A549 (cell line): ENCODE measurements at regions not wholly inside any gene's neighbourhood (a gene's known extent, or its start where the extent isn't known, plus 50 kb on each side); places are given as distances from the start of the nearest gene placed in this dataset.

ENCODE experiments used
- BHLHE40 ChIP-seq: IDR thresholded peaks from 2 replicates; pipeline ENCODE4 v1.6.1; 2012; ENCODE audit warnings: low read depth, low read length, inconsistent platforms
- CEBPB ChIP-seq, 2 experiments: fragments of >200 bp in 1 of 2; sonication (Bioruptor Twin) in 1 of 2; formaldehyde crosslinking in 1 of 2; IDR thresholded peaks; 2 replicates each; pipeline ENCODE4 v1.6.1; 2012 to 2016
- CHD2 ChIP-seq: fragments of 150-350 bp; IDR thresholded peaks from 2 replicates; pipeline ENCODE4 v1.6.1; 2014; ENCODE audit warnings: low read length; ENCODE audit not compliant: partially characterized antibody
- EP300 ChIP-seq, 2 experiments: fragments of >200 bp; sonication (Bioruptor Twin); formaldehyde crosslinking; IDR thresholded peaks; 2 replicates in 1 of 2; 3 replicates in 1 of 2; pipeline ENCODE4 v1.6.1; 2016 to 2017
- ESRRA ChIP-seq: fragments of 150-350 bp; IDR thresholded peaks from 2 replicates; pipeline ENCODE4 v1.6.1; 2014; ENCODE audit warnings: mild to moderate bottlenecking, low read length, borderline replicate concordance
- KDM5A ChIP-seq: fragments of 200-600 bp; sonication (generic); IDR thresholded peaks from 2 replicates; pipeline ENCODE4 v1.6.1; 2016; ENCODE audit warnings: antibody characterized with exemption, mild to moderate bottlenecking
- NFE2L2 ChIP-seq: fragments of 150-350 bp; conservative IDR thresholded peaks from 2 replicates; pipeline ENCODE4 v1.6.1; 2014; ENCODE audit warnings: low read length
- NPAS2 ChIP-seq: fragments of 250-450 bp; sonication (Bioruptor Pico); IDR thresholded peaks from 2 replicates; pipeline ENCODE4 v1.8.0; 2022; ENCODE audit warnings: mild to moderate bottlenecking, moderate library complexity, borderline replicate concordance
- POLR2A ChIP-seq: IDR thresholded peaks from 2 replicates; pipeline ENCODE4 v1.6.1; 2012; ENCODE audit warnings: mild to moderate bottlenecking, low read length
- RAD21 ChIP-seq, 2 experiments: fragments of >200 bp in 1 of 2; sonication (Bioruptor Twin) in 1 of 2; formaldehyde crosslinking in 1 of 2; IDR thresholded peaks in 1 of 2; conservative IDR thresholded peaks in 1 of 2; 2 replicates in 1 of 2; 3 replicates in 1 of 2; pipeline ENCODE4 v1.6.1; 2012 to 2018; ENCODE audit warnings: inconsistent platforms in 1 of 2
- RCOR1 ChIP-seq: fragments of 150-350 bp; IDR thresholded peaks from 2 replicates; pipeline ENCODE4 v1.6.1; 2014; ENCODE audit warnings: antibody characterized with exemption, low read length, low read depth
- TF ChIP-seq, protein P1 (sequence below): fragments of >200 bp; sonication (Bioruptor Twin); formaldehyde crosslinking; IDR thresholded peaks from 3 replicates; pipeline ENCODE4 v1.5.1; 2016
- TF ChIP-seq, protein P2 (sequence below): IDR thresholded peaks from 2 replicates; pipeline ENCODE4 v1.6.1; 2012
- TF ChIP-seq, protein P3 (sequence below): fragments of 450-650 bp; IDR thresholded peaks from 2 replicates; pipeline ENCODE4 v1.6.1; 2014; ENCODE audit warnings: antibody characterized with exemption

DNA sequence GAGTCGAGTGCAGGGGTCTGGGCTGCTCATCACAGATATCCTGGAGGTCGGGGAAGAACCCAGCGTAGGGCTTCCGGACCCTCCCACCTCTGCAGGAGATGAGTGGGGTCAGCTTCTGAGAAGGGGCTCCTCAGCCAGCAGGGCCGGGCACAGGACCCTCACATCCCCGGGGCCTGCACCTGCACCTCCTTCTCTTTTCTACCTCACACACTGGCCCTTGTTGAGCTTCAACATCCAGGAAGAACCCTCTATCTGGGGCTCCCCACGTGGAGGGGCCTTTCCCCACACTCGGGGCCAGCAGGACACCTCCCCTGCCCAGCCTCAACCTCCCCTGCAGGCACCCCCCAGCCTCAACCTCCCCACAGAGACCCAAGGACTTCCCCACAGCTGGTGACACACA is 299.4 kb downstream of the CTTN start:
- TF ChIP-seq, protein P1, sequence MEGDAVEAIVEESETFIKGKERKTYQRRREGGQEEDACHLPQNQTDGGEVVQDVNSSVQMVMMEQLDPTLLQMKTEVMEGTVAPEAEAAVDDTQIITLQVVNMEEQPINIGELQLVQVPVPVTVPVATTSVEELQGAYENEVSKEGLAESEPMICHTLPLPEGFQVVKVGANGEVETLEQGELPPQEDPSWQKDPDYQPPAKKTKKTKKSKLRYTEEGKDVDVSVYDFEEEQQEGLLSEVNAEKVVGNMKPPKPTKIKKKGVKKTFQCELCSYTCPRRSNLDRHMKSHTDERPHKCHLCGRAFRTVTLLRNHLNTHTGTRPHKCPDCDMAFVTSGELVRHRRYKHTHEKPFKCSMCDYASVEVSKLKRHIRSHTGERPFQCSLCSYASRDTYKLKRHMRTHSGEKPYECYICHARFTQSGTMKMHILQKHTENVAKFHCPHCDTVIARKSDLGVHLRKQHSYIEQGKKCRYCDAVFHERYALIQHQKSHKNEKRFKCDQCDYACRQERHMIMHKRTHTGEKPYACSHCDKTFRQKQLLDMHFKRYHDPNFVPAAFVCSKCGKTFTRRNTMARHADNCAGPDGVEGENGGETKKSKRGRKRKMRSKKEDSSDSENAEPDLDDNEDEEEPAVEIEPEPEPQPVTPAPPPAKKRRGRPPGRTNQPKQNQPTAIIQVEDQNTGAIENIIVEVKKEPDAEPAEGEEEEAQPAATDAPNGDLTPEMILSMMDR, result no peak
- TF ChIP-seq RAD21 (conservative IDR thresholded peaks at IDR 0.05 in 1 of 2, IDR thresholded peaks at IDR 0.05 in 1 of 2) (no peak), POLR2A (no peak), KDM5A (no peak), CHD2 (no peak), CEBPB (IDR thresholded peaks at IDR 0.05) (no peak), RCOR1 (no peak), BHLHE40 (no peak), EP300 (IDR thresholded peaks at IDR 0.05) (no peak), ESRRA (no peak), NFE2L2 (no peak), NPAS2 (CRISPR knock-in tag) (no peak)
- TF ChIP-seq, protein P2, sequence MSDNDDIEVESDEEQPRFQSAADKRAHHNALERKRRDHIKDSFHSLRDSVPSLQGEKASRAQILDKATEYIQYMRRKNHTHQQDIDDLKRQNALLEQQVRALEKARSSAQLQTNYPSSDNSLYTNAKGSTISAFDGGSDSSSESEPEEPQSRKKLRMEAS, result no peak
- TF ChIP-seq, protein P3, sequence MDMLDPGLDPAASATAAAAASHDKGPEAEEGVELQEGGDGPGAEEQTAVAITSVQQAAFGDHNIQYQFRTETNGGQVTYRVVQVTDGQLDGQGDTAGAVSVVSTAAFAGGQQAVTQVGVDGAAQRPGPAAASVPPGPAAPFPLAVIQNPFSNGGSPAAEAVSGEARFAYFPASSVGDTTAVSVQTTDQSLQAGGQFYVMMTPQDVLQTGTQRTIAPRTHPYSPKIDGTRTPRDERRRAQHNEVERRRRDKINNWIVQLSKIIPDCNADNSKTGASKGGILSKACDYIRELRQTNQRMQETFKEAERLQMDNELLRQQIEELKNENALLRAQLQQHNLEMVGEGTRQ, result no peak
